ENCODE measurements at regions not wholly inside any gene's neighbourhood (a gene's known extent, or its start where the extent isn't known, plus 50 kb on each side); places are given as distances from the start of the nearest gene placed in this dataset.

- Mint-ChIP-seq H3K4me1 (ENCODE audit: low read depth) (peaks cover 66% of the 10 kb centered on the region), H3K4me3 (no peak overlapping the region), H3K36me3 (ENCODE audit: low read depth) (peaks cover 5% of the 10 kb centered on the region), H3K9me3 (no peaks in the 10 kb centered on the region), H3K27me3 (no peaks in the 10 kb centered on the region), H3K27ac (no peak overlapping the region)
- intact Hi-C loops (cut with micrococcal nuclease), result no loop called here
Observed at GRCh38 chr3:42020684-42021307, 58.9 kb upstream of the ULK4 start.

GRCh38 chr3:42019953-42020260 lies 58.0 kb upstream of the ULK4 start:
- peaks cover 5% of the 10 kb centered on the region for H3K36me3 Mint-ChIP-seq (ENCODE audit: low read depth)
- intact Hi-C loops (cut with micrococcal nuclease), result no loop called here
- H3K27me3 Mint-ChIP-seq, result no peaks in the 10 kb centered on the region
- H3K4me1 Mint-ChIP-seq (ENCODE audit: low read depth), result peaks cover 66% of the 10 kb centered on the region
- no peaks in the 10 kb centered on the region for H3K9me3 Mint-ChIP-seq
- H3K4me3 Mint-ChIP-seq, result no peak overlapping the region
- H3K27ac Mint-ChIP-seq, result no peak overlapping the region

GRCh38 chr3:42019144-42019952 lies 57.4 kb upstream of the ULK4 start:
- Mint-ChIP-seq H3K36me3 (ENCODE audit: low read depth) (peaks cover 5% of the 10 kb centered on the region), H3K27ac (no peak overlapping the region), H3K27me3 (no peaks in the 10 kb centered on the region), H3K4me1 (ENCODE audit: low read depth) (peaks cover 66% of the 10 kb centered on the region), H3K9me3 (no peaks in the 10 kb centered on the region), H3K4me3 (no peak overlapping the region)
- intact Hi-C loops (cut with micrococcal nuclease), result no loop called here

GRCh38 chr3:42014921-42015533 lies 53.1 kb upstream of the ULK4 start:
- Mint-ChIP-seq H3K27ac (peak overlapping the region; percentile 100), H3K9me3 (no peaks in the 10 kb centered on the region), H3K4me1 (ENCODE audit: low read depth) (peaks cover 67% of the 10 kb centered on the region), H3K27me3 (no peaks in the 10 kb centered on the region), H3K4me3 (peak overlapping the region; percentile 84), H3K36me3 (ENCODE audit: low read depth) (peaks cover 7% of the 10 kb centered on the region)
- intact Hi-C loops (cut with micrococcal nuclease), result loop anchor here (1.0 to 5.0 kb wide), 2 partner anchors 10 to 82 kb away; no protein-coding TSS in a partner anchor

- Mint-ChIP-seq H3K27ac (peak overlapping the region; percentile 100), H3K9me3 (no peaks in the 10 kb centered on the region), H3K4me1 (ENCODE audit: low read depth) (peaks cover 64% of the 10 kb centered on the region), H3K4me3 (peak overlapping the region; percentile 84), H3K27me3 (no peaks in the 10 kb centered on the region), H3K36me3 (ENCODE audit: low read depth) (peaks cover 7% of the 10 kb centered on the region)
- intact Hi-C loops (cut with micrococcal nuclease), result loop anchor here (5.0 kb wide), 1 partner anchor 83 kb away; no protein-coding TSS in a partner anchor
Observed at GRCh38 chr3:42014458-42014920, 52.6 kb upstream of the ULK4 start.

- peaks cover 7% of the 10 kb centered on the region for H3K36me3 Mint-ChIP-seq (ENCODE audit: low read depth)
- peak overlapping the region; percentile 100 for H3K27ac Mint-ChIP-seq
- H3K4me1 Mint-ChIP-seq (ENCODE audit: low read depth), result peaks cover 60% of the 10 kb centered on the region
- intact Hi-C loops (cut with micrococcal nuclease), result loop anchor here (1.0 to 5.0 kb wide), 3 partner anchors 52 to 83 kb away; partner anchors contain the start of gene ULK4
- H3K4me3 Mint-ChIP-seq, result peak overlapping the region; percentile 84
- no peaks in the 10 kb centered on the region for H3K9me3 Mint-ChIP-seq
- no peaks in the 10 kb centered on the region for H3K27me3 Mint-ChIP-seq
Observed at GRCh38 chr3:42013691-42014457, 52.0 kb upstream of the ULK4 start.

GRCh38 chr3:42012935-42013690 lies 51.2 kb upstream of the ULK4 start:
- Mint-ChIP-seq H3K4me3 (peak overlapping the region; percentile 95), H3K36me3 (ENCODE audit: low read depth) (peaks cover 7% of the 10 kb centered on the region), H3K27me3 (no peaks in the 10 kb centered on the region), H3K4me1 (ENCODE audit: low read depth) (peaks cover 61% of the 10 kb centered on the region), H3K27ac (peak overlapping the region; percentile 100), H3K9me3 (no peaks in the 10 kb centered on the region)
- intact Hi-C loops (cut with micrococcal nuclease), result loop anchor here (1.0 to 5.0 kb wide), 3 partner anchors 51 to 84 kb away; partner anchors contain the start of gene ULK4

GRCh38 chr3:42012383-42012934 lies 50.6 kb upstream of the ULK4 start:
- peaks cover 67% of the 10 kb centered on the region for H3K4me1 Mint-ChIP-seq (ENCODE audit: low read depth)

More at GRCh38 chr3:42012383-42012934, 50.6 kb upstream of the ULK4 start:
- no peaks in the 10 kb centered on the region for H3K27me3 Mint-ChIP-seq
- peak overlapping the region; percentile 100 for H3K27ac Mint-ChIP-seq
- H3K36me3 Mint-ChIP-seq (ENCODE audit: low read depth), result peaks cover 7% of the 10 kb centered on the region
- H3K9me3 Mint-ChIP-seq, result no peaks in the 10 kb centered on the region
- H3K4me3 Mint-ChIP-seq, result peak overlapping the region; percentile 95
- intact Hi-C loops (cut with micrococcal nuclease), result loop anchor here (5.0 kb wide), 1 partner anchor 85 kb away; no protein-coding TSS in a partner anchor

Measured in dendritic cell treated with granulocyte-macrophage colony-stimulating factor and Interleukin-4, amounts not matched to agents 40 ng/mL and 50 ng/mL, for 4 days (primary cell).